COLO668 (cell line): ENCODE measurements at regions not wholly inside any gene's neighbourhood (a gene's known extent, or its start where the extent isn't known, plus 50 kb on each side); places are given as distances from the start of the nearest gene placed in this dataset.
A peak's percentile ranks its signal among the peaks of the same experiment; 100 is the strongest.

Source experiments
- DNase-seq: peaks from one replicate; lab custom pipeline; 2025; ENCODE audit not compliant: unreplicated experiment; lab: John Stamatoyannopoulos, UW

- DNase-seq = peak; percentile 63
Observed at GRCh38 chr1:59163268-59164092, 133.4 kb upstream of the FGGY start.

GRCh38 chr1:59164371-59164770 lies 132.5 kb upstream of the FGGY start:
- DNase-seq = no peak

GRCh38 chr1:59165353-59165752 lies 131.5 kb upstream of the FGGY start:
- DNase-seq = no peak

- no peak for DNase-seq
Observed at GRCh38 chr1:59169703-59170102, 127.2 kb upstream of the FGGY start.

GRCh38 chr1:59170659-59171058 lies 126.2 kb upstream of the FGGY start:
- DNase-seq = no peak

GRCh38 chr1:59171788-59172187 lies 125.1 kb upstream of the FGGY start:
- no peak for DNase-seq

- DNase-seq = no peak
Observed at GRCh38 chr1:59172693-59173092, 124.2 kb upstream of the FGGY start.

GRCh38 chr1:59173721-59174120 lies 123.2 kb upstream of the FGGY start:
- DNase-seq = no peak

GRCh38 chr1:59176471-59176870 lies 120.4 kb upstream of the FGGY start:
- no peak for DNase-seq

GRCh38 chr1:59177756-59178155 lies 119.1 kb upstream of the FGGY start:
- no peak for DNase-seq

GRCh38 chr1:59178339-59179187 lies 118.3 kb upstream of the FGGY start:
- DNase-seq = no peak

GRCh38 chr1:59179673-59180072 lies 117.2 kb upstream of the FGGY start:
- no peak for DNase-seq

- DNase-seq = no peak
Observed at GRCh38 chr1:59180735-59181134, 116.2 kb upstream of the FGGY start.

- DNase-seq = no peak
Observed at GRCh38 chr1:59183749-59184317, 113.1 kb upstream of the FGGY start.

- no peak for DNase-seq
Observed at GRCh38 chr1:59184365-59184905, 112.5 kb upstream of the FGGY start.

GRCh38 chr1:59185163-59185860 lies 111.6 kb upstream of the FGGY start:
- no peak for DNase-seq

GRCh38 chr1:59186656-59187055 lies 110.2 kb upstream of the FGGY start:
- DNase-seq = no peak

- DNase-seq = no peak
Observed at GRCh38 chr1:59188413-59189213, 108.3 kb upstream of the FGGY start.

- DNase-seq = no peak
Observed at GRCh38 chr1:59193443-59194093, 103.3 kb upstream of the FGGY start.

- no peak for DNase-seq
Observed at GRCh38 chr1:59194621-59195020, 102.3 kb upstream of the FGGY start.
